HL-60 (cell line): ENCODE measurements at regions not wholly inside any gene's neighbourhood (a gene's known extent, or its start where the extent isn't known, plus 50 kb on each side); places are given as distances from the start of the nearest gene placed in this dataset.

Source experiments
- DNase-seq, 2 experiments: peaks; one replicate each; pipeline ENCODE4 v3.0.0-alpha.2; 2010 to 2020; ENCODE audit warnings: low read depth in 1 of 2, low spot score in 1 of 2
- H3K27ac ChIP-seq: fragments of 250-450 bp; sonication (Bioruptor Pico); replicated peaks from 2 replicates; pipeline ENCODE4 v1.5.1; 2020; ENCODE audit warnings: mild to moderate bottlenecking, moderate library complexity
- H3K27me3 ChIP-seq: fragments of 250-450 bp; sonication (Bioruptor Pico); 2 replicates; pipeline ENCODE4 v1.5.1; 2021; ENCODE audit warnings: mild to moderate bottlenecking, moderate library complexity; ENCODE audit not compliant: insufficient read depth, poor library complexity, severe bottlenecking
- H3K4me3 ChIP-seq: replicated peaks from 2 replicates; pipeline ENCODE4 v1.5.1; 2011; ENCODE audit warnings: mild to moderate bottlenecking, control low read depth, low read length; ENCODE audit not compliant: insufficient read depth
- CTCF ChIP-seq: IDR thresholded peaks from one replicate; pipeline ENCODE4 v1.5.1; 2011; ENCODE audit warnings: low read length, control low read depth, inconsistent platforms; ENCODE audit not compliant: insufficient read depth
- GABPA ChIP-seq: IDR thresholded peaks from 2 replicates; pipeline ENCODE4 v1.6.1; 2012; ENCODE audit warnings: low read depth
- POLR2AphosphoS5 ChIP-seq: IDR thresholded peaks from 2 replicates; pipeline ENCODE4 v1.6.1; 2012; ENCODE audit warnings: low read depth
- SPI1 ChIP-seq: IDR thresholded peaks from 2 replicates; pipeline ENCODE4 v1.6.1; 2012; ENCODE audit warnings: low read depth, mild to moderate bottlenecking, borderline replicate concordance
- TF ChIP-seq, protein P1 (sequence below): IDR thresholded peaks from 2 replicates; pipeline ENCODE4 v1.6.1; 2012; ENCODE audit warnings: low read depth; ENCODE audit not compliant: insufficient replicate concordance

GRCh38 chr13:24074678-24075077, 85.8 kb upstream of the SPATA13 start:
- TF ChIP-seq GABPA: peak; percentile 40; the same call in 1 of the 2 replicates
- TF ChIP-seq, protein P1, sequence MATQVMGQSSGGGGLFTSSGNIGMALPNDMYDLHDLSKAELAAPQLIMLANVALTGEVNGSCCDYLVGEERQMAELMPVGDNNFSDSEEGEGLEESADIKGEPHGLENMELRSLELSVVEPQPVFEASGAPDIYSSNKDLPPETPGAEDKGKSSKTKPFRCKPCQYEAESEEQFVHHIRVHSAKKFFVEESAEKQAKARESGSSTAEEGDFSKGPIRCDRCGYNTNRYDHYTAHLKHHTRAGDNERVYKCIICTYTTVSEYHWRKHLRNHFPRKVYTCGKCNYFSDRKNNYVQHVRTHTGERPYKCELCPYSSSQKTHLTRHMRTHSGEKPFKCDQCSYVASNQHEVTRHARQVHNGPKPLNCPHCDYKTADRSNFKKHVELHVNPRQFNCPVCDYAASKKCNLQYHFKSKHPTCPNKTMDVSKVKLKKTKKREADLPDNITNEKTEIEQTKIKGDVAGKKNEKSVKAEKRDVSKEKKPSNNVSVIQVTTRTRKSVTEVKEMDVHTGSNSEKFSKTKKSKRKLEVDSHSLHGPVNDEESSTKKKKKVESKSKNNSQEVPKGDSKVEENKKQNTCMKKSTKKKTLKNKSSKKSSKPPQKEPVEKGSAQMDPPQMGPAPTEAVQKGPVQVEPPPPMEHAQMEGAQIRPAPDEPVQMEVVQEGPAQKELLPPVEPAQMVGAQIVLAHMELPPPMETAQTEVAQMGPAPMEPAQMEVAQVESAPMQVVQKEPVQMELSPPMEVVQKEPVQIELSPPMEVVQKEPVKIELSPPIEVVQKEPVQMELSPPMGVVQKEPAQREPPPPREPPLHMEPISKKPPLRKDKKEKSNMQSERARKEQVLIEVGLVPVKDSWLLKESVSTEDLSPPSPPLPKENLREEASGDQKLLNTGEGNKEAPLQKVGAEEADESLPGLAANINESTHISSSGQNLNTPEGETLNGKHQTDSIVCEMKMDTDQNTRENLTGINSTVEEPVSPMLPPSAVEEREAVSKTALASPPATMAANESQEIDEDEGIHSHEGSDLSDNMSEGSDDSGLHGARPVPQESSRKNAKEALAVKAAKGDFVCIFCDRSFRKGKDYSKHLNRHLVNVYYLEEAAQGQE: no peak
- TF ChIP-seq POLR2AphosphoS5: no peak
- peak; percentile 81 for TF ChIP-seq SPI1
- no peak overlapping the region for H3K27ac ChIP-seq
- peak; percentile 50 to 68 for DNase-seq

DNA sequence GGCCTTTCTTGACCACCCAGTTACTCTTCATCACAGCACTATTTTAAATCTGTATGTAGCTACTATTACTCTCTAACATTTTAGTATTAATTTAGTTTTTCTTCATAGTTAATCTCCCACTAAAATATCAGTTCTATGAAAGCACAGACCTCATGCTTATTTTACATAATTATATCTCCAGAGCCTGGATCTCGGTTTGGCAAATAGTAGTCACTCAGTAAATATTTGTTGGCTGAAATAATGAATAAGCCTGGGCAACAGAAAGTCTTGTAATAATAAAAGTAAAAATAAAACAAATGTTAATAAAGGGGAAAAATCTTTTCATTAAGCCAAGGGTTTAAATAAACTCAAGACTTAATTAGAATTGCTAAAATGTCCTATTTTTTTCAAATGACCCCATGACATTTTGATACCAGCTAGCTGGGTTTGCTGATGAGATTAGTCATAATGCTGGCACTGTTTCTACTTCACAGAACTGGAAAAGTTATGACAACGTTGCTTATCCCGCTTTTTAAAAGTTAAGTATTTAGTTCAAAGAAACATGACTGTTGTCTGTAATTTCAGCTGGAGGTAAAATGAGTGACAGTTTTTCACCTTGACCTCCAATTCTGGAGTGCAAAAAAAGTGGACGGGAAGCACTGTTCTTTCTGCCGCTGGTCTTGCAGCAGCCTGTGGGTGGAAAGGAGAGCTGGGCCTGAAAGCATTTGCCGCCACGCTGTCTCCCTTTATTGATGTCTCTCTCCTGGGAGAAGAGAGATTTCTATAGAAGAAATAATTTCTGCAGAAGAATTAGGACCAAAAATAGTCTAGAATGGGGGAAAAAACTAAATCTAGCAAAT, 85.2 kb upstream of the SPATA13 start:
- no peak for DNase-seq
- no peaks in the 10 kb centered on the region for H3K27me3 ChIP-seq
- TF ChIP-seq POLR2AphosphoS5 (no peak), GABPA (no peak), SPI1 (no peak), CTCF (no peak)
- TF ChIP-seq, protein P1: no peak
- no peak overlapping the region for H3K4me3 ChIP-seq
- no peak overlapping the region for H3K27ac ChIP-seq

More at GRCh38 chr13:24074678-24075077, 85.8 kb upstream of the SPATA13 start:
- Histone ChIP-seq H3K4me3 (no peak overlapping the region), H3K27me3 (no peaks in the 10 kb centered on the region)

- no peak for DNase-seq
- Histone ChIP-seq H3K27ac (no peak overlapping the region), H3K4me3 (no peak overlapping the region), H3K27me3 (no peaks in the 10 kb centered on the region)
- TF ChIP-seq SPI1 (no peak), CTCF (no peak)
These were observed 84.4 kb upstream of the SPATA13 start for GRCh38 chr13:24076109-24076508.

DNA sequence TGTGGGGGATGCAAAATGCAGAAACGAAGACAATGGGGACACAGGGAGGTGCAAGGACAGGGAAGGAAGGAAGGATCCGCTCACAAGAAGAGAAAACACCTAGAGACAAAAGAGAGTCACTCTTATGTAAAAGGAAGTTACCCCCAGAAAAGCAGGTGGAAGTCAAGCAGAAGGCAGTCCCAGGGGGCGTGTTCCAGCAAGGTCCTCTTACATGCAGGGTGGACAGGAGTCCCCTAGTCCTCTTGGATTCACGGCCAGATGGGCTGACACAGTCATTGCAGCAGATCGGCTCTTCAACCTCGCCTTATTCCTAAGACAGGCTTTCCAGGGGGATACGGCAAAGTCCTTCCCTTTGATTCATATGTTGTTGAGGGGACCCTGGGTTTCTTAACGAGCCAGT, 83.9 kb upstream of the SPATA13 start:
- Histone ChIP-seq H3K27me3 (no peaks in the 10 kb centered on the region), H3K27ac (no peak overlapping the region), H3K4me3 (no peak overlapping the region)
- TF ChIP-seq GABPA: no peak
- TF ChIP-seq CTCF: no peak
- TF ChIP-seq POLR2AphosphoS5: no peak
- TF ChIP-seq SPI1: no peak
- TF ChIP-seq, protein P1: no peak
- DNase-seq: no peak
